SK-N-SH (cell line): ENCODE measurements at regions not wholly inside any gene's neighbourhood (a gene's known extent, or its start where the extent isn't known, plus 50 kb on each side); places are given as distances from the start of the nearest gene placed in this dataset.

Source experiments
- CTCF ChIA-PET: fragments of 300-600, 350-600 bp; formaldehyde crosslinking; extraction: SDS; loops from one replicate; lab custom pipeline; 2021; lab: Yijun Ruan, JAX
- POLR2A ChIA-PET: fragments of 350-600 bp; sonication (Branson Sonifier 250); formaldehyde crosslinking; extraction: SDS; loops from one replicate; lab custom pipeline; 2020; ENCODE audit warnings: antibody characterized with exemption, inconsistent platforms; lab: Yijun Ruan, JAX
- DNase-seq: peaks from one replicate; pipeline ENCODE4 v3.0.0; 2012
- H2AFZ ChIP-seq: fragments of 200-600 bp; sonication (generic); 2 replicates; pipeline ENCODE4 v1.8.1; 2016; ENCODE audit warnings: antibody characterized with exemption, mild to moderate bottlenecking, low read depth
- H3F3A ChIP-seq: fragments of 200-600 bp; sonication (generic); replicated peaks from 2 replicates; pipeline ENCODE3; 2016; ENCODE audit warnings: antibody characterized with exemption, mild to moderate bottlenecking; ENCODE audit not compliant: insufficient read depth
- H3K27ac ChIP-seq, 2 experiments: fragments of 200-500 bp in 1 of 2; fragments of 200-600 bp in 1 of 2; sonication (Bioruptor generic) in 1 of 2; sonication (generic), shearing (Covaris generic) in 1 of 2; 2 replicates each; pipeline versions ENCODE4 v1.5.1 to v1.6.1; 2014 to 2016; ENCODE audit warnings: low read depth in 2 of 2, inconsistent platforms in 1 of 2, low read length in 1 of 2, mild to moderate bottlenecking in 1 of 2, mixed read lengths in 1 of 2
- H3K27me3 ChIP-seq: fragments of 200-600 bp; sonication (generic), shearing (Covaris generic); 2 replicates; pipeline ENCODE4 v1.6.1; 2016; ENCODE audit warnings: mixed run types; ENCODE audit not compliant: insufficient read depth
- H3K36me3 ChIP-seq, 2 experiments: fragments of 200-500 bp in 1 of 2; fragments of 200-600 bp in 1 of 2; sonication (Bioruptor generic) in 1 of 2; sonication (generic) in 1 of 2; replicated peaks in 1 of 2; 2 replicates each; pipeline versions ENCODE3 to v1.5.1; 2014 to 2016; ENCODE audit warnings: low read length in 1 of 2, mild to moderate bottlenecking in 1 of 2; ENCODE audit not compliant: insufficient read depth in 2 of 2, control insufficient read depth in 1 of 2
- H3K4me1 ChIP-seq, 2 experiments: fragments of 200-500 bp in 1 of 2; fragments of 200-600 bp in 1 of 2; sonication (Bioruptor generic) in 1 of 2; sonication (generic), shearing (Covaris generic) in 1 of 2; 2 replicates each; pipeline versions ENCODE4 v1.5.1 to v1.6.1; 2014 to 2016; ENCODE audit warnings: low read depth in 1 of 2, low read length in 1 of 2, mixed run types in 1 of 2; ENCODE audit not compliant: insufficient read depth in 2 of 2, control insufficient read depth in 1 of 2
- H3K4me2 ChIP-seq: fragments of 200-600 bp; sonication (generic), shearing (Covaris generic); 2 replicates; pipeline ENCODE4 v1.6.1; 2017; ENCODE audit warnings: mixed run types
- H3K4me3 ChIP-seq, 2 experiments: fragments of 200-500 bp in 1 of 2; fragments of 200-600 bp in 1 of 2; sonication (Bioruptor generic) in 1 of 2; sonication (generic), shearing (Covaris generic) in 1 of 2; 2 replicates each; pipeline versions ENCODE4 v1.5.1 to v1.8.1; 2014 to 2016; ENCODE audit warnings: low read depth in 2 of 2, inconsistent platforms in 1 of 2, low read length in 1 of 2, mild to moderate bottlenecking in 1 of 2, mixed read lengths in 1 of 2, moderate library complexity in 1 of 2
- H3K79me2 ChIP-seq: fragments of 200-600 bp; sonication (generic); 2 replicates; pipeline ENCODE4 v1.8.1; 2017; ENCODE audit warnings: mild to moderate bottlenecking; ENCODE audit not compliant: insufficient read depth
- H3K9ac ChIP-seq: fragments of 200-600 bp; sonication (generic); 2 replicates; pipeline ENCODE4 v1.6.1; 2017; ENCODE audit warnings: mixed run types
- H3K9me2 ChIP-seq: fragments of 200-600 bp; sonication (generic); 2 replicates; pipeline ENCODE4 v1.6.1; 2017; ENCODE audit warnings: mixed run types
- H3K9me3 ChIP-seq: fragments of 200-600 bp; sonication (generic); 2 replicates; pipeline ENCODE4 v1.6.1; 2017; ENCODE audit warnings: mixed run types, mild to moderate bottlenecking, moderate library complexity
- H4K20me1 ChIP-seq: fragments of 200-600 bp; sonication (generic); 2 replicates; pipeline ENCODE4 v1.6.1; 2017; ENCODE audit warnings: mild to moderate bottlenecking, mixed run types; ENCODE audit not compliant: insufficient read depth
- CHD2 ChIP-seq: fragments of 150-350 bp; IDR thresholded peaks from 2 replicates; pipeline ENCODE4 v1.6.1; 2018; ENCODE audit warnings: low read length; ENCODE audit not compliant: partially characterized antibody
- ELF1 ChIP-seq: IDR thresholded peaks from 2 replicates; pipeline ENCODE4 v1.4.0; 2012
- EP300 ChIP-seq, 2 experiments: IDR thresholded peaks; 2 replicates each; pipeline versions ENCODE4 v1.4.0 to v1.6.1; 2012; ENCODE audit warnings: borderline replicate concordance in 1 of 2, low read depth in 1 of 2, low read length in 1 of 2
- FOSL2 ChIP-seq: IDR thresholded peaks from 2 replicates; pipeline ENCODE4 v1.4.0; 2012; ENCODE audit warnings: low read depth, mild to moderate bottlenecking, moderate library complexity, borderline replicate concordance
- FOXJ3 ChIP-seq: sonication (generic); formaldehyde crosslinking; IDR thresholded peaks from 2 replicates; pipeline ENCODE4 v1.5.1; 2020; ENCODE audit warnings: mild to moderate bottlenecking, missing genetic modification reagents
- GABPA ChIP-seq: IDR thresholded peaks from 2 replicates; pipeline ENCODE4 v1.4.0; 2012; ENCODE audit warnings: low read depth, mild to moderate bottlenecking
- GATA2 ChIP-seq: sonication (generic); formaldehyde crosslinking; IDR thresholded peaks from 2 replicates; pipeline ENCODE4 v1.5.0; 2020; ENCODE audit warnings: mild to moderate bottlenecking, missing genetic modification reagents
- IRF3 ChIP-seq: fragments of 150-350 bp; IDR thresholded peaks from 2 replicates; pipeline ENCODE4 v1.6.1; 2016; ENCODE audit warnings: mild to moderate bottlenecking, low read depth, low read length
- JUND ChIP-seq: IDR thresholded peaks from 2 replicates; pipeline ENCODE4 v1.4.0; 2012
- MAX ChIP-seq: IDR thresholded peaks from 2 replicates; pipeline ENCODE4 v1.4.0; 2012; ENCODE audit warnings: low read depth
- MEF2A ChIP-seq: IDR thresholded peaks from 2 replicates; pipeline ENCODE4 v1.4.0; 2012; ENCODE audit warnings: low read depth, borderline replicate concordance
- MXI1 ChIP-seq: IDR thresholded peaks from 2 replicates; pipeline ENCODE4 v1.6.1; 2012; ENCODE audit warnings: mild to moderate bottlenecking, low read depth, low read length, improper control_type of control experiment
- NFIC ChIP-seq: IDR thresholded peaks from 2 replicates; pipeline ENCODE4 v1.4.0; 2012; ENCODE audit warnings: borderline replicate concordance
- NRF1 ChIP-seq: IDR thresholded peaks from 2 replicates; pipeline ENCODE4 v1.6.1; 2012; ENCODE audit warnings: low read depth, mild to moderate bottlenecking, low read length
- POLR2AphosphoS5 ChIP-seq: IDR thresholded peaks from 2 replicates; pipeline ENCODE4 v1.6.1; 2012; ENCODE audit warnings: low read depth, low read length
- RAD21 ChIP-seq: IDR thresholded peaks from 2 replicates; pipeline ENCODE4 v1.6.1; 2012; ENCODE audit warnings: mild to moderate bottlenecking, low read length
- RFX5 ChIP-seq: IDR thresholded peaks from 2 replicates; pipeline ENCODE4 v1.6.1; 2012; ENCODE audit warnings: mild to moderate bottlenecking, improper control_type of control experiment, low read length
- RXRA ChIP-seq: IDR thresholded peaks from 2 replicates; pipeline ENCODE4 v1.4.0; 2012; ENCODE audit warnings: low read depth, mild to moderate bottlenecking, borderline replicate concordance
- TAF1 ChIP-seq: IDR thresholded peaks from 2 replicates; pipeline ENCODE4 v1.6.1; 2012; ENCODE audit warnings: low read depth, mild to moderate bottlenecking, low read length, moderate library complexity, borderline replicate concordance
- TCF12 ChIP-seq: IDR thresholded peaks from 2 replicates; pipeline ENCODE4 v1.4.0; 2012
- TEAD4 ChIP-seq: IDR thresholded peaks from 2 replicates; pipeline ENCODE4 v1.4.0; 2012; ENCODE audit warnings: mild to moderate bottlenecking, borderline replicate concordance; ENCODE audit not compliant: insufficient read depth
- USF1 ChIP-seq: IDR thresholded peaks from 2 replicates; pipeline ENCODE4 v1.4.0; 2012; ENCODE audit warnings: low read depth, borderline replicate concordance
- USF2 ChIP-seq: fragments of 150-350 bp; IDR thresholded peaks from 2 replicates; pipeline ENCODE4 v1.6.1; 2017; ENCODE audit warnings: antibody characterized with exemption, low read length, low read depth, borderline replicate concordance
- YY1 ChIP-seq: IDR thresholded peaks from 2 replicates; pipeline ENCODE4 v1.4.0; 2012; ENCODE audit warnings: low read depth, mild to moderate bottlenecking
- ZBTB33 ChIP-seq: IDR thresholded peaks from 2 replicates; pipeline ENCODE4 v1.4.0; 2012; ENCODE audit warnings: low read depth, borderline replicate concordance
- WGBS: methylation state at CpG from one replicate; pipeline ENCODE4 v1.1.6; 2017; ENCODE audit warnings: low lambda C conversion rate; 5-methylcytosine and 5-hydroxymethylcytosine counted together

- TF ChIP-seq ZBTB33 = no peak
- TF ChIP-seq TEAD4 = no peak
- TF ChIP-seq USF2 = no peak
- no peak for TF ChIP-seq EP300 (IDR thresholded peaks at IDR 0.05; ENCODE audit: borderline replicate concordance in 1 of 2, low read depth in 1 of 2, low read length in 1 of 2)
These were observed 84.5 kb downstream of the NPAP1 start (continued) for GRCh38 chr15:24760066-24760465.

- 5% methylated on average over 5 of the region's 5 CpGs for WGBS
- Histone ChIP-seq H3K27ac (no peak overlapping the region), H3K4me1 (no peaks in the 10 kb centered on the region), H3K9me3 (no peaks in the 10 kb centered on the region), H3K4me3 (no peak overlapping the region), H3K4me2 (no peak overlapping the region), H3F3A (no peaks in the 10 kb centered on the region), H3K79me2 (no peaks in the 10 kb centered on the region), H3K9me2 (no peaks in the 10 kb centered on the region), H3K27me3 (no peaks in the 10 kb centered on the region), H3K36me3 (no peaks in the 10 kb centered on the region), H4K20me1 (no peaks in the 10 kb centered on the region), H3K9ac (no peak overlapping the region), H2AFZ (no peak overlapping the region)
- DNase-seq = no peak
- CTCF ChIA-PET = interaction anchor here (0.6 to 0.9 kb wide), 3 partner anchors 9 to 82 kb away, joined by 3 to 4 read pairs (median 4); no protein-coding TSS in a partner anchor
- POLR2A ChIA-PET = no interaction called here
- TF ChIP-seq RAD21 = peak; percentile 51
- no peak for TF ChIP-seq RFX5
- TF ChIP-seq JUND = no peak
- TF ChIP-seq FOSL2 = no peak
- no peak for TF ChIP-seq NRF1
- TF ChIP-seq IRF3 = no peak
- no peak for TF ChIP-seq MAX
- no peak for TF ChIP-seq RXRA
- no peak for TF ChIP-seq MEF2A
- no peak for TF ChIP-seq USF1
- no peak for TF ChIP-seq ELF1
- peak; percentile 21; the same call in 1 of the 2 replicates for TF ChIP-seq NFIC
- no peak for TF ChIP-seq YY1
- no peak for TF ChIP-seq POLR2AphosphoS5
- TF ChIP-seq GABPA = no peak
- no peak for TF ChIP-seq EP300 (IDR thresholded peaks at IDR 0.05; ENCODE audit: borderline replicate concordance in 1 of 2, low read depth in 1 of 2, low read length in 1 of 2)
- no peak for TF ChIP-seq FOXJ3
- TF ChIP-seq MXI1 = no peak
- TF ChIP-seq USF2 = no peak
- no peak for TF ChIP-seq CHD2
- no peak for TF ChIP-seq TCF12
- no peak for TF ChIP-seq GATA2
- no peak for TF ChIP-seq TAF1
- no peak for TF ChIP-seq ZBTB33
These were observed 86.2 kb downstream of the NPAP1 start for GRCh38 chr15:24761704-24762302.
